Right lobe of liver (tissue), 6 donors: ENCODE measurements at regions not wholly inside any gene's neighbourhood (a gene's known extent, or its start where the extent isn't known, plus 50 kb on each side); places are given as distances from the start of the nearest gene placed in this dataset.
A peak's percentile ranks its signal among the peaks of the same experiment; 100 is the strongest.

Experiments used
- ATAC-seq, 4 donors: fragments of 200-7000 bp; cut with Tn5 transposase; one replicate each; pipeline ENCODE4 v1.9.1; 2020; ENCODE audit warnings: mild to moderate bottlenecking in 4 of 4, moderate library complexity in 4 of 4
- DNase-seq, 3 donors: peaks; one replicate each; pipeline ENCODE4 v3.0.0-alpha.2; 2020
- H3K27ac ChIP-seq, 3 donors: fragments of 200-600 bp; one replicate each; pipeline ENCODE4 v1.8.0; 2022
- H3K27me3 ChIP-seq, 2 donors: fragments of 200-600 bp; one replicate each; pipeline ENCODE4 v1.8.0; 2022
- H3K36me3 ChIP-seq, 4 donors: fragments of 200-600 bp; sonication (generic) in 1 of 4; one replicate each; pipeline versions ENCODE4 v1.5.1 to v1.8.0; 2017 to 2022; ENCODE audit warnings: control low read depth in 1 of 4
- H3K4me1 ChIP-seq, 4 donors: fragments of 200-600 bp; sonication (generic) in 1 of 4; one replicate each; pipeline versions ENCODE4 v1.5.1 to v1.8.0; 2017 to 2022; ENCODE audit warnings: control low read depth in 1 of 4
- H3K4me3 ChIP-seq, 3 donors: fragments of 200-600 bp; one replicate each; pipeline ENCODE4 v1.8.0; 2022
- H3K9me3 ChIP-seq, 4 donors: fragments of 200-600 bp; sonication (generic) in 1 of 4; one replicate each; pipeline versions ENCODE4 v1.5.1 to v1.8.0; 2017 to 2022; ENCODE audit warnings: control low read depth in 1 of 4
- POLR2A ChIP-seq: fragments of 450-650 bp; IDR thresholded peaks from one replicate; pipeline ENCODE4 v1.6.1; 2017; ENCODE audit warnings: antibody characterized with exemption, mild to moderate bottlenecking
- WGBS: methylation state at CpG from one replicate; pipeline ENCODE4 v1.1.6; 2018; ENCODE audit warnings: low coverage, low lambda C conversion rate; ENCODE audit not compliant: insufficient coverage; ENCODE audit errors: missing lambda C conversion rate; 5-methylcytosine and 5-hydroxymethylcytosine counted together
- intact Hi-C, 2 donors: fragments of 100-400 bp; cut with DNase I; formaldehyde crosslinking; loops; one replicate each; pipeline versions ENCODE4 v1.11.2 to v1.14.1; 2022
- TF ChIP-seq, protein P1 (sequence below), 4 donors: fragments of 200-600 bp in 3 of 4; fragments of 450-650 bp in 1 of 4; IDR thresholded peaks; one replicate each; pipeline versions ENCODE4 v1.5.1 to v1.8.0; 2016 to 2022; ENCODE audit warnings: antibody characterized with exemption in 4 of 4, mild to moderate bottlenecking in 2 of 4
- donor health status: DM: no; HTN: yes; CAD: no.
- donor health status: DM: no; HTN: no; CAD: no.
- donor health status: DM: no; HTN: no; CAD: no.
- donor health status: DM: no; HTN: yes; CAD: no.
- donor health status: DM: no; HTN: yes; CAD: no.

DNA sequence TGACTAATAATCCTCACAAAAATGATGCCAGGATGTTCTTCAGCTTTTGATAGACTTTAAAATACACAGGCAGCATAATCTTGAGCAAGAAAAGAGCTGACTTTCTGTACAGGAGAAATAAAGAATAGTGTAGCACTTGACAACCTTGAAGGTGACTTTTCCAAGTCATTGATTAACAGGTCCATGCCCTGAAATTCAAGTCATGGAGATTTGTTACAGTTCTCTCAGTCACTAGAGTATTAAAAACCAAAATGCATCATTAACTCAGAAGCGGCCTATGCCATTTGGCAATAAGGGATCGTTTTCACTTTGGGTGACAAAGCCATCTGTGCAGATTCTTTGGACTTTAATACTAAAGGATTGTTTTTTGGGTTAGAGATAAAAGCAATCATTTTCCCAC, 692.7 kb upstream of the SGO1 start:
- no peak for ATAC-seq
- no peaks in the 10 kb centered on the region for H3K4me1 ChIP-seq
- H3K27me3 ChIP-seq: no peaks in the 10 kb centered on the region
- H3K36me3 ChIP-seq: no peaks in the 10 kb centered on the region
- H3K4me3 ChIP-seq: no peak overlapping the region
- H3K9me3 ChIP-seq: no peaks in the 10 kb centered on the region
- no peak overlapping the region for H3K27ac ChIP-seq
- DNase-seq: no peak
- 72% methylated on average over 2 of the region's 2 CpGs for WGBS
- intact Hi-C loops: no loop called here
- TF ChIP-seq, protein P1, sequence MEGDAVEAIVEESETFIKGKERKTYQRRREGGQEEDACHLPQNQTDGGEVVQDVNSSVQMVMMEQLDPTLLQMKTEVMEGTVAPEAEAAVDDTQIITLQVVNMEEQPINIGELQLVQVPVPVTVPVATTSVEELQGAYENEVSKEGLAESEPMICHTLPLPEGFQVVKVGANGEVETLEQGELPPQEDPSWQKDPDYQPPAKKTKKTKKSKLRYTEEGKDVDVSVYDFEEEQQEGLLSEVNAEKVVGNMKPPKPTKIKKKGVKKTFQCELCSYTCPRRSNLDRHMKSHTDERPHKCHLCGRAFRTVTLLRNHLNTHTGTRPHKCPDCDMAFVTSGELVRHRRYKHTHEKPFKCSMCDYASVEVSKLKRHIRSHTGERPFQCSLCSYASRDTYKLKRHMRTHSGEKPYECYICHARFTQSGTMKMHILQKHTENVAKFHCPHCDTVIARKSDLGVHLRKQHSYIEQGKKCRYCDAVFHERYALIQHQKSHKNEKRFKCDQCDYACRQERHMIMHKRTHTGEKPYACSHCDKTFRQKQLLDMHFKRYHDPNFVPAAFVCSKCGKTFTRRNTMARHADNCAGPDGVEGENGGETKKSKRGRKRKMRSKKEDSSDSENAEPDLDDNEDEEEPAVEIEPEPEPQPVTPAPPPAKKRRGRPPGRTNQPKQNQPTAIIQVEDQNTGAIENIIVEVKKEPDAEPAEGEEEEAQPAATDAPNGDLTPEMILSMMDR (IDR thresholded peaks at IDR 0.05): no peak
- TF ChIP-seq POLR2A: no peak

DNA sequence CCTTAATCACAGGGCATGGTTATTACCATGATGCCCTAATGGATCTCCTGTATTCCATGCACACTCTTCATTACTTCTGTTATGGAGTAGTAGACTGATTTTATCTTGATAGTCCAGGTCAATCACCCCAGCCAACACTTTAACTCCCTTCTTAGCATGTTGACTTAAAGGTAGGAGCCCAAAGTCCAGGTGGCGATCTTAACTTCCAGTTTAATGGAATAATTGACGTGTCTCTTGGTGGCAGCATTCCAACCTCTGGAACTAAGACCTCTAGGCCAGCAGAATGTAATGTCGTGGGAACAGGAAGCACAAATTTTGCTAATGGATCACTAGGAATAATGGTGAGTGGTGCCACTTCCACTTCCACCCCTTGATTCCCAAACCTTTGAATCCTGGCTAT, 687.2 kb upstream of the SGO1 start:
- no peak overlapping the region for H3K4me3 ChIP-seq
- WGBS: 32% methylated on average over 3 of the region's 3 CpGs
- DNase-seq (no peak), ATAC-seq (peak in 1 of 4 donors; percentile 26)
- intact Hi-C loops: no loop called here
- H3K4me1 ChIP-seq: no peaks in the 10 kb centered on the region
- H3K9me3 ChIP-seq: no peaks in the 10 kb centered on the region
- TF ChIP-seq POLR2A: no peak
- TF ChIP-seq, protein P1 (IDR thresholded peaks at IDR 0.05): no peak
- no peaks in the 10 kb centered on the region for H3K36me3 ChIP-seq
- H3K27ac ChIP-seq: no peak overlapping the region
- no peaks in the 10 kb centered on the region for H3K27me3 ChIP-seq

DNA sequence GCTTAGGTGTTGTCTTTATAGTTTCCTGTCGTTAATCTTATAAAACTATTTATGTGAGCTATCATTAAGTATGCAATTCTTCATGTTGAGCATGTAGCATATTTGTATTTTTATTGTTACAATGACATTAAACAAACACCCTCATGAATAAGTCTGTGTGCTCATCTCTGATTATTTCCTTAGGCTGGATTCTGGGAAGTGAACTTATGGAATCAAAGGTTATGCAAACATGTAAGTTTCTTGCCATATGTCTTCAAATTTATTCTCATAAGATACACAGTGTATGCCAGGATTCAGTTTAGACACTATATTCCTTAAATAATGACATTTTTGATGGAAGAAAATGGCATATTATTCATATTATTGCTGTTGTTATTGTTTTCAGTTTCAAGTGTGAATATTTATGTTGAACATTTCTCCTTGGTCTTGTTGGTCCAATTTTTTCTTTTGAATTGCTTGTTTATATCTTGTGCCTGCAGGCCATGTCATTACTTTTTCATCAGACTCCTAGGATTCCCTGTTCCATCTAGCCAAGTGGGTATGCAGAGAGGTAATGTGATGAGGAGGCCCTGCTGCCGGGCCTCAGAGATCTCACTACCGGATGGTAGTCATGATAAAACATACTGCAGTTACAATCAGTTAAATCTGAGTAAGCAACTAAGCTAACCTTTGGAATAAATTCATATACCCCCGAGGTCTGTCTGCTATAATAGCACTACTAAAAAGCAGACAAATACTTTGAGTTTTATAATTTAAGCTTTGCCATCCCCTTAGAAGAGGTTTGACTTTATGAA, 684.3 kb upstream of the SGO1 start:
- WGBS: 77% methylated on average over 4 of the region's 4 CpGs

DNA sequence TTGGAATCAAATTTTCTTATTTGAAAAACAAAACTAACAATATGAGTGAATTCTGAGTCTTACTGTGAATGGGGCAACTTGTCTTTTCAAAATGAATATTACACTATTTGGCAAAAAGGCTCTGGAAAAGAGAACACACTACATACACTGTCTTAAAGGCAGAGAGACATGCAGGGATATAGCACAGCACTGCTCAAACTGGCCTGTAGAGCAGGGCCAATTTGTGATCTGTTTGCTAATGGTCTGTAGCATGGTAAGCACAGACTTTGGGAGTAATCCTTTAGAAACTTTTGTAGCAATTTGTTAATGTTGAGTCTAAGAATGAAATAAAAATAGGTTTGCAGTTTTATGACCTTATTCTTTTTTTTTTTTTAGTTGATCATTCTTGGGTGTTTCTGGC, 679.8 kb upstream of the SGO1 start:
- intact Hi-C loops: no loop called here
- ATAC-seq: peak; percentile 49 to 82 (median 60)

More for the DNA sequence above, 684.3 kb upstream of the SGO1 start:
- no peak for ATAC-seq
- Histone ChIP-seq H3K4me1 (no peaks in the 10 kb centered on the region), H3K27ac (no peak overlapping the region), H3K4me3 (no peak overlapping the region), H3K36me3 (no peaks in the 10 kb centered on the region), H3K9me3 (no peaks in the 10 kb centered on the region), H3K27me3 (no peaks in the 10 kb centered on the region)
- DNase-seq: no peak
- intact Hi-C loops: no loop called here
- no peak for TF ChIP-seq POLR2A
- TF ChIP-seq, protein P1 (IDR thresholded peaks at IDR 0.05): no peak

More for the DNA sequence above, 679.8 kb upstream of the SGO1 start:
- H3K4me3 ChIP-seq: no peak overlapping the region
- H3K27ac ChIP-seq: no peak overlapping the region
- no peak for TF ChIP-seq POLR2A
- TF ChIP-seq, protein P1 (IDR thresholded peaks at IDR 0.05): no peak
- H3K9me3 ChIP-seq: no peaks in the 10 kb centered on the region
- no peaks in the 10 kb centered on the region for H3K36me3 ChIP-seq
- H3K4me1 ChIP-seq: peaks cover 0 to 13% (median 0%) of the 10 kb centered on the region in 4 donors
- DNase-seq: no peak
- H3K27me3 ChIP-seq: no peaks in the 10 kb centered on the region
